HL-60 (cell line): ENCODE measurements at regions not wholly inside any gene's neighbourhood (a gene's known extent, or its start where the extent isn't known, plus 50 kb on each side); places are given as distances from the start of the nearest gene placed in this dataset.
"Not testable (repeated sequence)": the region's sequence is repeated elsewhere in the genome, so short reads cannot be mapped to it uniquely, and the experiment has no call there.

ENCODE experiments used
- CTCF ChIP-seq: IDR thresholded peaks from one replicate; pipeline ENCODE4 v1.5.1; 2011; ENCODE audit warnings: low read length, control low read depth, inconsistent platforms; ENCODE audit not compliant: insufficient read depth
- GABPA ChIP-seq: IDR thresholded peaks from 2 replicates; pipeline ENCODE4 v1.6.1; 2012; ENCODE audit warnings: low read depth
- POLR2AphosphoS5 ChIP-seq: IDR thresholded peaks from 2 replicates; pipeline ENCODE4 v1.6.1; 2012; ENCODE audit warnings: low read depth
- REST ChIP-seq: IDR thresholded peaks from 2 replicates; pipeline ENCODE4 v1.6.1; 2012; ENCODE audit warnings: low read depth; ENCODE audit not compliant: insufficient replicate concordance
- SPI1 ChIP-seq: IDR thresholded peaks from 2 replicates; pipeline ENCODE4 v1.6.1; 2012; ENCODE audit warnings: low read depth, mild to moderate bottlenecking, borderline replicate concordance

- not testable (repeated sequence) for TF ChIP-seq CTCF, POLR2AphosphoS5, SPI1, GABPA, REST
Measured at GRCh38 chr21:10411776-10412526, 109.4 kb upstream of the TPTE start.
